ENCODE measurements at regions not wholly inside any gene's neighbourhood (a gene's known extent, or its start where the extent isn't known, plus 50 kb on each side); places are given as distances from the start of the nearest gene placed in this dataset.
"Not testable (repeated sequence)": the region's sequence is repeated elsewhere in the genome, so short reads cannot be mapped to it uniquely, and the experiment has no call there.

DNA sequence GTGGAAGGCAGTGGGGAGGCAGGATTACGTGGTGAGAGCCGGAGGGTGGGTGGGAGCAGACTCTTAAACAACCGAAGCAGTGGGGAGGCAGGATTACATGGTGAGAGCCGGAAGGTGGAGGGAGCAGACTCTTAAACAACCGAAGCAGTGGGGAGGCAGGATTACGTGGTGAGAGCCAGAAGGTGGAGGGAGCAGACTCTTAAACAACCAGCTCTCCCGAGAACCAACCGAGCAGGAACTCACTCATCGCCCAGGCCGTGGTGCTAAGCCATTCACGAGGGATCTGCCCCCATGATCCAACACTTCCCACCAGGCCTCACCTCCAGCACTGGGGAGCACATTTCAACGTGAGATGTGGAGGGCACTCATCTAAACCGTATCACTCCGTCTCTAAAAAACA is 87.7 kb downstream of the RTP5 start:
- DNase-seq (ENCODE audit: low spot score) = no peak

DNA sequence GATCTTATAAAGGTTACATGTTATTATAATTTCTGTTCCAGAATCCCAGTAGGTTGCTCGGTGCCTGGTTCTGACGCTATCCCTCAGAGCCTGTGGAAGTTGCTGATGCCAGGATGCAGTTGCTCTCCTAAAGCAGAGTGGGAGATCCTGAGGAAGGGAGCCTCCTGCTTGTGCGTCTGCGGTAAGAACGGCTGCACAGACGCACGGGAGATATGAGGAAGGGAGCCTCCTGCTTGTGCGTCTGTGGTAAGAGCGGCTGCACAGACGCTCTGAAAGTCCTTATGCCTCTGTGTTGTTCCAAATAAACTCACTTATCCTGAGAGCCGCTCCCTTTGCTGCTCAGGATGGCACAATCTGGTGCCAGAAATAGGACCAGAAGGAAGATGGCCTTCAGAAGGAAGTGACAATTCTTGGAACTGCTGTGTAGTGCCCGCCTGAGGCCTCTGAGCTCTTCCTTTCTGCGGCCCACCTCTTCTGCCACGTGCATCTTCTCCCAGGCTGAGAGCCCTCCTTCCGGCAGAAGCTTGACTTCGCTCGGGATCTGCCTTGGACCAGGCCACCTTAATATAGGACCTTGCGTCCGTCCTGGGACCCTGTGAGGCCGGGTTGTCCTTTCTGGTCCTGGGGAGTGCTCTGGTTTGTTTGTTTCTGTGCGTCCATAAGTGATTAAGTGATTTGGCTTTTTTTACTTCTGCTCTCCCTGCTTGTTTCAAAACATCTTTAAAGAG is 89.5 kb downstream of the RTP5 start:
- DNase-seq (ENCODE audit: low spot score) = no peak

DNA sequence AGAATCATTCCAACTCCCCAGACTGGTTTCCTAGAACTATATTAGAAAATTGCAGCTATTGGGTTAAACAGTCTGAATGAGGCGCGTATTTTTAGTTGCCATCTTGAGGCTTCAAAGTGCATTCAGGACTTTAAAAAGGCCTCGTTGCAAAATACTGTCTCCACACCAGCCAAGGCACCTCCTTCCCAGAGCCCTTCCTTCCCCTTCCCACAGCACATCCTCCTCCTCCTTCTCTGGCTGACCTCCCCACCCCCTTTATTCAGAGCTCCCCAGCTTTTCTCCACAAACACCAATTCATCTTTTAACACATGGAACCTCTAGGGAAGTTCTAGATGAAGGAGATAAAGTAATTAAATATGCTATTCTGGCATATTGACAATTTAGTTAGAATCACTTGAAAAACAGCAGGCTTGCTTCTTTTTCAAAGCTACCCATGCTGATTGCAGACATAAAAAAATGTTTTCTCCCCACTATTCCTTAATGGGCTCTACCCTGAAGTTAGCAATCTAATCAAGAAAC is 90.3 kb downstream of the RTP5 start:
- DNase-seq (ENCODE audit: low spot score) = no peak

DNA sequence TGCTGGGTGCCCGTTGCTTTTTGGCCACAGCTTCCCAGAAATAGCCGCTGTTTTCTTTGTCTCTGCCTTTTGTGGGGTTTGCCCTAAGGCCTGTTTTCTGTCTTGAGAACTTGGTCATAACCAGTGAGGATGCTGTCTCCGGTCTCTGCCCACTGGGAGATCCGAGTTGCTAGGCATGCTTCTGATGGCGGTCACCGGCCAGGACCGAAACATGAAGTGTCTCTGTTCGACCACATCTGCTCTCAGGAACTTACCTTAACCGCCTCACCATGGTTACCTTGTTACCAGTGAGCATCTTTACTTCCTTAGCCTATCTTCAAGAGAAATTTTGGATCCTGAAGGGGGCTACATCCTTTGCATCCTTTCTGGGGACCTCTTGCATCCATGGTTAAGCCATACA is 91.9 kb downstream of the RTP5 start:
- DNase-seq (ENCODE audit: low spot score) = no peak

- no peak for DNase-seq (ENCODE audit: low spot score)
These were observed 94.6 kb downstream of the RTP5 start for GRCh38 chr2:241964133-241964532.

GRCh38 chr2:241965931-241966412 is 96.4 kb downstream of the RTP5 start:
- peak; percentile 67 for DNase-seq (ENCODE audit: low spot score)

GRCh38 chr2:241966647-241967466 is 97.3 kb downstream of the RTP5 start:
- peak; percentile 76 for DNase-seq (ENCODE audit: low spot score)

DNA sequence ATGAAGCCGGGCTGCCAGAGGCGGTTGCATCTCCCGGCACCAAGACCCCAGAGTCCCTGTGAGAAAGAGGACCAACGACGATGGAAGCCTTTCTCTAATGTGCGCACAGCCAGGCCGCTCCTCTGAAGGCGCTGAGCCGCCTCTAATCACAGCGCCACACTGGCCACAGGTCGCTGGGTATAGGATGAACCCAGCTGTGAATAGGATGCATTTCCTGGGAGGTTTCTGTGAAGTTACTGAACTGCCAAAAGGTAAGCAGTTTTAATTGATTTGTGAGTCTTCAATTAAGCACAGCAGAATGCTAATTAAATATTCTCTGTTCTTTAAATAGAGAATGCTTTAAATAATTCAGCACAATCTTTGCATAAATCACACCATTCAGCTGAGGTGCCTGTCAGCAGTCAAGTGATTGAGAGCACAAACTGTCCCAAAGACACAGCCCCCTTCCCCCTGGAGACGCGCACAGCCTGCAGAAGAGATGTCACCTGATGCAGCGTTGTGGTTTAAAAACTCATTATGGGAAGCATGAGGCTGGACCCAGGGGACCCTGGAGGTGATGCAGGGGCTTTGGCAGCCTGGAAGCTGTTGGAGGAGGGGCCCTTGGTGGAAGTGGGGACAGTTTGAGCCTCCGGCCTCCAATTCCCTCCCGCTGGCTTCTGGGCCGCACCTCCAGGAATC is 98.1 kb downstream of the RTP5 start:
- DNase-seq (ENCODE audit: low spot score) = no peak

GRCh38 chr2:241968417-241968816 is 98.9 kb downstream of the RTP5 start:
- peak; percentile 60 for DNase-seq (ENCODE audit: low spot score)

- not testable (repeated sequence) for DNase-seq (ENCODE audit: low spot score)
These were observed 99.7 kb downstream of the RTP5 start for GRCh38 chr2:241969182-241969581.

DNA sequence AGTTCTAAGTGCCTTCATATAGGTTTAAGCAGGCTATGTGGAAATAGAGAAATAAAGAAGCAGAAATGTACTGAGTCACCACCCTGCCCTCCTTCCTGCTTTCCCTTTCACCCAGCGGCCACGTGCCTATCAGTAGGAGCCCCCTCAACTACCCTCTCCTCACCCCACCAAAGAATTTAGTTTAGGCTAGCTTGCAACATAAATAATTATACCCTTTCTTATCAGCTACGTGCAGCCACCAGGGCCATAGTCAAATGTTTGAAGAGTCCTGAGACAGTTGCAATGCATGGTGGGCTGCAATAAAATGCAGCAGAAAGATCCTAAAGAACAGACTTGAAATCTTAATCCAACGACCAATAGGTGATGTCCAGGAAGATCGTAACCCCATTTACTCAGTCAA is 101.2 kb downstream of the RTP5 start:
- no peak for DNase-seq (ENCODE audit: low spot score)

- no peak for DNase-seq (ENCODE audit: low spot score)
These were observed 104.6 kb downstream of the RTP5 start for GRCh38 chr2:241974096-241974495.

GRCh38 chr2:241974851-241975592 is 105.5 kb downstream of the RTP5 start:
- DNase-seq (ENCODE audit: low spot score) = no peak

- no peak for DNase-seq (ENCODE audit: low spot score)
These were observed 106.2 kb downstream of the RTP5 start for GRCh38 chr2:241975593-241976284.

- DNase-seq (ENCODE audit: low spot score) = no peak
These were observed 106.8 kb downstream of the RTP5 start for GRCh38 chr2:241976296-241976695.

DNA sequence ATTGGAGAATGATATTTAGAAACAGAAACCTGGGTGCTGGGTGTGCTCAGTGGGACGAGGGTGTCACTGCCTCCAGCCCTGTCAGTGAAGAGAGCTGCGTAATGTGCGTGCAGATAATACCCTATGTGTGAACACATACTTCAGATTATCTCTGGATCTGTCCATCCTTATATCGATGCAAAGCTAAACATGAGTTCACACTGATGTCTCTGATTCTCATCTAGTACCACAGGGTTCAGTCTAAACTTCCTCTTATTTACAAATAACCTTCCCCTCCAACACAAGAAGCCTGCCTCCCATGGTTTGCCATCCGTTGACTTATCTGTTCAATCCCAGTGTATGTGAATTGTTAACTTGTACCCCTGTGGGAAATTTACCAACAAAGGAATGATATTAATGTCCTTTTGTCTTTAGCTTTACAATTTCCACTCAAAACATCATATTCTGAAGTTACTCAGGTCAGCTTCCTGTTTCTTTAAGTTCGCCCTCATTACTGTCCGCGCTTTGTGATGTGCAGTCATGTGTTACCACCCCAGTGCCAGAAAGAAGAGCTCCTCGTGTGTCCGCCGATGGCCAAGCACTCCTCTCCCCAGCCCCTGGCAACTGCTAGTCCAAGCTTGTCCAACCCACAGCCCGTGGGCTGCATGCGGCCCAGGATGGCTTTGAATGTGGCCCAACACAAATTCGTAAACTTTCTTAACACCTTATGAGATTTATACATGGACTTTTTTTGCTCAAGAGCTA is 108.2 kb downstream of the RTP5 start:
- no peak for DNase-seq (ENCODE audit: low spot score)

GRCh38 chr2:241978670-241979069 is 109.1 kb downstream of the RTP5 start:
- no peak for DNase-seq (ENCODE audit: low spot score)

- no peak for DNase-seq (ENCODE audit: low spot score)
These were observed 110.7 kb downstream of the RTP5 start for GRCh38 chr2:241980193-241980592.

- DNase-seq (ENCODE audit: low spot score) = no peak
These were observed 111.7 kb downstream of the RTP5 start for GRCh38 chr2:241981076-241981700.
